ENCODE measurements at regions not wholly inside any gene's neighbourhood (a gene's known extent, or its start where the extent isn't known, plus 50 kb on each side); places are given as distances from the start of the nearest gene placed in this dataset.

DNA sequence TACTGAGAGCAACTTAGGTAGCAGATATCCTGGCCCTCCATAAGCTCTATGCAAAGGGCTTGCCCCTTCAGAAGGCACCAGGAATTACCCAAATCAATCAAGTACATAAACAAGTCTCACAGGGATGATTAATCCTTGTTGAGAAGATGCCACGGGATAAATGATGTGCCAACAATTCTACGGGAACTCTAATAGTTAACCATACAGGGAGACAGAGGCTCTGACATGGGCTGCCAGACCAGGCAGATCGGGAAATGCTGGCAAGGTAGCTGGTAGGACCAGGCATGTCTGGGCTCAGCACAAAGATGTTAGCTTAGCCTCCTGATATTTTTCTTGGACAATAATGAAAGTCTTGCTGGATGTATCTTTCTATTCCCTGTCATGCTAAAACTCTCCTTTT is 249.3 kb upstream of the THBS1 start:
- intact Hi-C loops (cut with DNase I; ENCODE audit: low total_unique reads): no loop called here
- 81 to 92% (median 90%) methylated on average over 3 of the region's 3 CpGs for WGBS, 5 donors
- no peak for DNase-seq
- TF ChIP-seq POLR2AphosphoS5 (IDR thresholded peaks at IDR 0.05): no peak
- TF ChIP-seq POLR2A (IDR thresholded peaks at IDR 0.05): no peak
- TF ChIP-seq, protein P1, sequence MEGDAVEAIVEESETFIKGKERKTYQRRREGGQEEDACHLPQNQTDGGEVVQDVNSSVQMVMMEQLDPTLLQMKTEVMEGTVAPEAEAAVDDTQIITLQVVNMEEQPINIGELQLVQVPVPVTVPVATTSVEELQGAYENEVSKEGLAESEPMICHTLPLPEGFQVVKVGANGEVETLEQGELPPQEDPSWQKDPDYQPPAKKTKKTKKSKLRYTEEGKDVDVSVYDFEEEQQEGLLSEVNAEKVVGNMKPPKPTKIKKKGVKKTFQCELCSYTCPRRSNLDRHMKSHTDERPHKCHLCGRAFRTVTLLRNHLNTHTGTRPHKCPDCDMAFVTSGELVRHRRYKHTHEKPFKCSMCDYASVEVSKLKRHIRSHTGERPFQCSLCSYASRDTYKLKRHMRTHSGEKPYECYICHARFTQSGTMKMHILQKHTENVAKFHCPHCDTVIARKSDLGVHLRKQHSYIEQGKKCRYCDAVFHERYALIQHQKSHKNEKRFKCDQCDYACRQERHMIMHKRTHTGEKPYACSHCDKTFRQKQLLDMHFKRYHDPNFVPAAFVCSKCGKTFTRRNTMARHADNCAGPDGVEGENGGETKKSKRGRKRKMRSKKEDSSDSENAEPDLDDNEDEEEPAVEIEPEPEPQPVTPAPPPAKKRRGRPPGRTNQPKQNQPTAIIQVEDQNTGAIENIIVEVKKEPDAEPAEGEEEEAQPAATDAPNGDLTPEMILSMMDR (IDR thresholded peaks at IDR 0.05 in 8 of 11, conservative IDR thresholded peaks at IDR 0.05 in 3 of 11): no peak
- H3K27ac ChIP-seq: no peak overlapping the region
- H3K4me1 ChIP-seq: peaks cover 0 to 18% (median 0%) of the 10 kb centered on the region in 6 donors
- no peaks in the 10 kb centered on the region for H3K36me3 ChIP-seq
- H3K9me3 ChIP-seq: no peaks in the 10 kb centered on the region
- no peaks in the 10 kb centered on the region for H3K27me3 ChIP-seq (replicated peaks in 1 of 7)
- no peak overlapping the region for H3K4me3 ChIP-seq

GRCh38 chr15:39332846-39333245 is 248.0 kb upstream of the THBS1 start:
- intact Hi-C loops (cut with DNase I; ENCODE audit: low total_unique reads): no loop called here
- no peaks in the 10 kb centered on the region for H3K9me3 ChIP-seq
- no peak for DNase-seq
- TF ChIP-seq POLR2AphosphoS5 (IDR thresholded peaks at IDR 0.05) (no peak), POLR2A (IDR thresholded peaks at IDR 0.05) (no peak)
- TF ChIP-seq, protein P1 (IDR thresholded peaks at IDR 0.05 in 8 of 11, conservative IDR thresholded peaks at IDR 0.05 in 3 of 11): no peak
- H3K36me3 ChIP-seq: no peaks in the 10 kb centered on the region
- H3K27ac ChIP-seq: no peak overlapping the region
- H3K4me3 ChIP-seq: no peak overlapping the region
- peaks cover 0 to 11% (median 0%) of the 10 kb centered on the region in 6 donors for H3K4me1 ChIP-seq
- H3K27me3 ChIP-seq (replicated peaks in 1 of 7): no peaks in the 10 kb centered on the region
- WGBS, 5 donors: 66 to 79% (median 71%) methylated on average over 5 of the region's 5 CpGs

GRCh38 chr15:39333393-39333792 is 247.5 kb upstream of the THBS1 start:
- Histone ChIP-seq H3K4me3 (no peak overlapping the region), H3K9me3 (no peaks in the 10 kb centered on the region), H3K4me1 (peaks cover 0 to 11% (median 0%) of the 10 kb centered on the region in 6 donors), H3K36me3 (no peaks in the 10 kb centered on the region), H3K27ac (no peak overlapping the region), H3K27me3 (replicated peaks in 1 of 7) (no peaks in the 10 kb centered on the region)
- intact Hi-C loops (cut with DNase I; ENCODE audit: low total_unique reads): no loop called here
- no peak for TF ChIP-seq POLR2A (IDR thresholded peaks at IDR 0.05)
- TF ChIP-seq, protein P1 (IDR thresholded peaks at IDR 0.05 in 8 of 11, conservative IDR thresholded peaks at IDR 0.05 in 3 of 11): no peak
- TF ChIP-seq POLR2AphosphoS5 (IDR thresholded peaks at IDR 0.05): no peak
- DNase-seq: no peak
- 85 to 93% (median 86%) methylated on average over 3 of the region's 3 CpGs for WGBS, 5 donors

GRCh38 chr15:39333896-39334295 is 247.0 kb upstream of the THBS1 start:
- no peak for TF ChIP-seq POLR2AphosphoS5 (IDR thresholded peaks at IDR 0.05)
- Histone ChIP-seq H3K9me3 (no peaks in the 10 kb centered on the region), H3K27ac (peak overlapping the region in 3 of 8 donors; percentile 83 to 87 (median 84)), H3K4me3 (no peak overlapping the region), H3K4me1 (peaks cover 0 to 11% (median 0%) of the 10 kb centered on the region in 6 donors), H3K36me3 (no peaks in the 10 kb centered on the region), H3K27me3 (replicated peaks in 1 of 7) (no peaks in the 10 kb centered on the region)
- WGBS, 5 donors: 74 to 88% (median 80%) methylated on average over 4 of the region's 4 CpGs
- DNase-seq: no peak
- intact Hi-C loops (cut with DNase I; ENCODE audit: low total_unique reads): no loop called here

DNA sequence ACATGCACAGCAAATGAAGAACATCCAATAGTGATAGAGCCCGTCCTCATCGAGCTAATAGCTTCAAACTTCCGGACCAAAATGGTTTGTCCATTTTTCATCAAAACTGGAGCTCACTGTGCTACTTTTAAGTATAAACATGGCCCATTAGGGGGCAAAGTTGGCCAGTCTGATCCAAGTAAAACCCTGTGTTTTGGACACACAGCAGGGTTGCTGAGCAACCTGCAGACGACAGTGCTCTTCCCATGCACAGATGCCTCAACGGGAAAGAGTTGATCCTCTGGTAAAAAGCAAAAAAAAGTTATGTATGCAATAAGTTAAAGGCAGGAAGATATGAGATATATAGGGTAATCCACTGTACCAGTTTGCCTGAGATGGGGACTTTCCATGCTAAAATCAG is 244.0 kb upstream of the THBS1 start:
- DNase-seq: no peak
- WGBS, 5 donors: 76 to 88% (median 84%) methylated on average over 5 of the region's 5 CpGs
- Histone ChIP-seq H3K27me3 (replicated peaks in 1 of 7) (no peaks in the 10 kb centered on the region), H3K27ac (peak overlapping the region in 1 of 8 donors; percentile 83), H3K4me3 (no peak overlapping the region), H3K4me1 (no peaks in the 10 kb centered on the region), H3K36me3 (no peaks in the 10 kb centered on the region), H3K9me3 (no peaks in the 10 kb centered on the region)
- TF ChIP-seq, protein P1 (IDR thresholded peaks at IDR 0.05 in 8 of 11, conservative IDR thresholded peaks at IDR 0.05 in 3 of 11): no peak
- intact Hi-C loops (cut with DNase I; ENCODE audit: low total_unique reads): no loop called here

Measured in spleen (tissue), 11 donors.